Endometrium (tissue), 2 donors: ENCODE measurements at regions not wholly inside any gene's neighbourhood (a gene's known extent, or its start where the extent isn't known, plus 50 kb on each side); places are given as distances from the start of the nearest gene placed in this dataset.
"Not testable (repeated sequence)": the region's sequence is repeated elsewhere in the genome, so short reads cannot be mapped to it uniquely, and the experiment has no call there.

Experiments
- FAIRE-seq: peaks from 2 replicates; lab custom pipeline; 2012; peaks lifted over from hg19 to GRCh38; lab: Jason Lieb, UNC
- donor health status: control.
- donor health status: control.

DNA sequence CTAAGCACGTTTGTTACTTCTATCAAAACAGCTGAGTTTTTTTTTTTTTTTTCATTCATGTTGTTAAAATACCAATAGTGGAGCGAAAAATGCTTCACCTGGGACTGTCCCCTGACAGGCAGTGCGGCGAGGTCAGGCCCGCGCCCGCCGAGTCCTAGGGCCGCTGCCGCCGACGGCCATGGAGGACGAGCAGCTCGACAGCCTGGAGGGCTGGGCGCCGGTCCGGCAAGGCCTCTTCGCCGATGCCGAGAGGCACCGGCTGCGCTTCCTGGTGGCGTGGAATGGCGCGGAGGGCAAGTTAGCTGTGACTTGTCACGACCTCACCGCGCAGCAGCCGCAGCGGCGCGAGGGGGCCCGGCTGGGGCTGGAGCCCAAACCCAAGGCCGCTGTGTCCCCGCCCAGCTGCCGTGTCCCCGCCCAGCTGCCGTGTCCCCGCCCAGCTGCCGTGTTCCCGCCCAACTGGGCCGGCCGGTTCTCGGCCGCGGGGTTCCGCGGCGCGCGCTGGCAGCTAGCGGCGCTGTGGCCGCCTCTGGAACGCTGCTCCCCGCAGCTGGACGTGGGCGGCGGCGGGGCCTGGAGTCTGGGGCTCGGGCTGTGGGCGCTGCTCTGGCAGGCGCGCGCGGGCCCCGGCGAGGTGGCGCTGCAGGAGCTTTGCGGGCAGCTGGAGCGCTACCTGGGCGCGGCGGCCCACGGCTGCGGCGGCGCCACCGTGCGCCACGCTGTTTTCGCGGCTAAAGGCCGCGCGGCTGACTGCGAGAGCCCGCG is 56.7 kb upstream of the GOLGA8R start:
- FAIRE-seq, result not testable (repeated sequence)

GRCh38 chr15:30471366-30471749 is 57.3 kb upstream of the GOLGA8R start:
- FAIRE-seq, result not testable (repeated sequence)

GRCh38 chr15:30471817-30472551 is 57.9 kb upstream of the GOLGA8R start:
- FAIRE-seq, result peak; percentile 62

DNA sequence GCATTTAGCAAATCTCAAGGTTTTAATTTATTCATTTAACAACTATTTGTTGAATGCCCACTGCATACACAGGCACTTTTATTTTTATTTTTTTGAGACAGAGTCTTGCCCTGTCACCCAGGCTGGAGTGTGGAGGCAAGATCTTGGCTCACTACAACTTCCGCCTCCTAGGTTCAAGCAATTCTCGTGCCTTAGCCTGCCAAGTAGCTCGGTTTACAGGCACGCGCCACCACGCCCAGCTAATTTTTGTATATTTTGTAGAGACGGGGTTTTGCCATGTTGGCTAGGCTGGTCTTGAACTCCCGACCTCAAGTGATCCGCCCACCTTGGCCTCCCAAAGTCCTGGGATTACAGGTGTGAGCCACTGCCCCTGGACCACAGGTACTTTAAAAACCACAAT is 67.0 kb upstream of the GOLGA8Q start:
- FAIRE-seq, result not testable (repeated sequence)

DNA sequence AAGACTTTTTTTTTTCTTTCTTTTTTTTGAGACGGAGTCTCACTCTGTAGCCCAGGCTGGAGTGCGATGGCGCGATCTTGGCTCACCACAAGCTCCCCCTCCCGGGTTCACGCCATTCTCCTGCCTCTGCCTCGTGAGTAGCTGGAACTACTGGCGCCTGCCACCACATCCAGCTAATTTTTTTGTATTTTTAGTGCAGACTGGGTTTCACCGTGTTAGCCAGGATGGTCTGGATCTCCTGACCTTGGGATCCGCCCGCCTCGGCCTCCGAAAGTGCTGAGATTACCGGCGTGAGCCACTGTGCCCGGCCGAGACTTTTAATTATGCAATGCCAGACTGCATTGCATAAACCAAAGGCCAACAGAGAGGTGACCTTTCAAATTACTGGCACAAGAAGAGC is 62.6 kb upstream of the GOLGA8Q start:
- FAIRE-seq, result not testable (repeated sequence)

DNA sequence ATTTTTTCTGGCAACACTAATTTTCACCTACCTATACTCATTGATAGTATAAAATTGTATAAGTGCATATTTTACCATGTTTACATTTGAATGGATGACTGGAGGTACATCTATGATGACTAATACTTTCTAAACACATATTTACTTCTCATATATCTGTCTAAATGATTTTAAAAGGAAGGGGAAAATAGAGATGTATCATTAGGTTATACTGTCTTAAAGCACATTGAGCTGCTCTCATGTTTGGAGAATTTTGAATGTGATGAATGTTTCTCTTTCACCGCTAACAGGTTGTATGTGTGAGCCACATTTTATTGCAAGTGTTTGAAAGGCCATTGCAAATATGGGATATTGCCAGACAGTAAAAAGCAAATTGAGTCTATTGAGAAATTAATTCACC is 61.5 kb upstream of the GOLGA8Q start:
- not testable (repeated sequence) for FAIRE-seq

DNA sequence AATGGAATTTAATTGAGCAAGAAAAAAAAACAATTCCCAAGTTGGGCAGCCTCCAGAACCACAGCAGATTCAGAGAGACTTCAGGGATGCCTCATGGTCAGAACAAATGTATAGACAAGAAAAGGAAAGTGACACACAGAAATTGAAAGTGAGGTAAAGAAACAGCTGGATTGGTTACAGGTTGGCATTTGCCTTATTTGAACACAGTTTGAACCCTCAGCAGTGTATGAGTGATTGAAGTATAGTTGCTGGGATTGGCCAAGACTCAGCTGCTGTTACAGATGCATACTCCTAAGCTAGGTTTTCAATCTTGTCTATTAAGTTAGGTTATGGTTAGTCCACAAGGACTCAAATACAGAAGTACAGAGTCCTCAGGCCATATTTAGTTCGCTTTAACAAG is 57.9 kb upstream of the GOLGA8Q start:
- FAIRE-seq, result not testable (repeated sequence)

DNA sequence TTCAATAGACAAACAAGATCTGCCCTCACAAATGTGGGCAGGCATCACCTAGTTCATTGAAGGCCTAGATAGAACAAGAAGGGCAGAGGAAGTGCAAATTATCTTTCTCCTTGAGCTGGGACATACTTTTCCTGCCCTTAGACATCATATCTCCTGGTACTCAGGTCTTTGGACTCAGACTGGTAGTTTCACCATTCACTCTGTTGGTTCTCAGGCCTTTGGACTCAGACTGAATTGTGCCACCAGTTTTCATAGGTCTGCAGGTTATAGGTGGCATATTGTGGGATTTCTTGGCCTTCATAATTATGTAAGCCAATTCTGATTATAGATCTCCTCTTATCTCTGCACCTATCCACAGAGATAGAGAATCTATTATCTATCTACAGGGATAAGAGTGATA is 54.6 kb upstream of the GOLGA8Q start:
- not testable (repeated sequence) for FAIRE-seq

- not testable (repeated sequence) for FAIRE-seq
Measured at GRCh38 chr15:30499233-30499632, 52.6 kb upstream of the GOLGA8Q start.

GRCh38 chr15:30500511-30500910 is 51.3 kb upstream of the GOLGA8Q start:
- FAIRE-seq, result not testable (repeated sequence)
